KMS-11 (cell line): ENCODE measurements at regions not wholly inside any gene's neighbourhood (a gene's known extent, or its start where the extent isn't known, plus 50 kb on each side); places are given as distances from the start of the nearest gene placed in this dataset.

Experiments used
- H2AFZ ChIP-seq: fragments of 200-600 bp; sonication (generic); 2 replicates; pipeline ENCODE4 v1.6.1; 2016; ENCODE audit warnings: antibody characterized with exemption, mixed run types, low read depth
- H3K27ac ChIP-seq: fragments of 200-600 bp; sonication (generic); 2 replicates; pipeline ENCODE4 v1.6.1; 2016; ENCODE audit warnings: mild to moderate bottlenecking, mixed run types
- H3K27me3 ChIP-seq: fragments of 200-600 bp; sonication (generic); 2 replicates; pipeline ENCODE4 v1.6.1; 2017; ENCODE audit warnings: mild to moderate bottlenecking, low read depth, mixed run types, moderate library complexity; ENCODE audit not compliant: insufficient read depth
- H3K36me3 ChIP-seq: fragments of 200-600 bp; sonication (generic); 2 replicates; pipeline ENCODE4 v1.6.1; 2017; ENCODE audit warnings: mild to moderate bottlenecking, mixed run types; ENCODE audit not compliant: insufficient read depth
- H3K4me1 ChIP-seq: fragments of 200-600 bp; sonication (generic); 2 replicates; pipeline ENCODE4 v1.6.1; 2016; ENCODE audit warnings: mild to moderate bottlenecking, low read depth, mixed run types; ENCODE audit not compliant: poor library complexity, severe bottlenecking
- H3K4me2 ChIP-seq: fragments of 200-600 bp; sonication (generic); 2 replicates; pipeline ENCODE4 v1.7.0; 2016; ENCODE audit warnings: mild to moderate bottlenecking, mixed run types
- H3K4me3 ChIP-seq: fragments of 200-600 bp; sonication (generic); IDR thresholded peaks from 2 replicates; pipeline ENCODE4 v1.6.1; 2017; ENCODE audit warnings: low read depth, low read length, mixed read lengths; ENCODE audit not compliant: insufficient read depth
- H3K79me2 ChIP-seq: fragments of 200-600 bp; sonication (generic); 2 replicates; pipeline ENCODE4 v1.6.1; 2016; ENCODE audit warnings: low read depth, mixed run types; ENCODE audit not compliant: insufficient read depth
- H3K9ac ChIP-seq: fragments of 200-600 bp; sonication (generic); 2 replicates; pipeline ENCODE4 v1.6.1; 2016; ENCODE audit warnings: mild to moderate bottlenecking, mixed run types
- H4K20me1 ChIP-seq: fragments of 200-600 bp; sonication (generic); 2 replicates; pipeline ENCODE4 v1.6.1; 2016; ENCODE audit warnings: mild to moderate bottlenecking, mixed run types; ENCODE audit not compliant: insufficient read depth
- TF ChIP-seq, protein P1 (sequence below): fragments of 200-600 bp; sonication (generic); conservative IDR thresholded peaks from 2 replicates; pipeline ENCODE4 v1.6.1; 2017; ENCODE audit warnings: low read depth, mild to moderate bottlenecking, antibody characterized with exemption, low read length, moderate library complexity, mixed read lengths

- H3K27ac ChIP-seq, result no peak overlapping the region
- H4K20me1 ChIP-seq, result no peaks in the 10 kb centered on the region
- H3K4me3 ChIP-seq, result no peak overlapping the region
- no peaks in the 10 kb centered on the region for H3K36me3 ChIP-seq
- H2AFZ ChIP-seq, result no peak overlapping the region
- H3K4me2 ChIP-seq, result no peak overlapping the region
- no peaks in the 10 kb centered on the region for H3K27me3 ChIP-seq
- H3K4me1 ChIP-seq, result no peaks in the 10 kb centered on the region
- no peak overlapping the region for H3K9ac ChIP-seq
- TF ChIP-seq, protein P1, sequence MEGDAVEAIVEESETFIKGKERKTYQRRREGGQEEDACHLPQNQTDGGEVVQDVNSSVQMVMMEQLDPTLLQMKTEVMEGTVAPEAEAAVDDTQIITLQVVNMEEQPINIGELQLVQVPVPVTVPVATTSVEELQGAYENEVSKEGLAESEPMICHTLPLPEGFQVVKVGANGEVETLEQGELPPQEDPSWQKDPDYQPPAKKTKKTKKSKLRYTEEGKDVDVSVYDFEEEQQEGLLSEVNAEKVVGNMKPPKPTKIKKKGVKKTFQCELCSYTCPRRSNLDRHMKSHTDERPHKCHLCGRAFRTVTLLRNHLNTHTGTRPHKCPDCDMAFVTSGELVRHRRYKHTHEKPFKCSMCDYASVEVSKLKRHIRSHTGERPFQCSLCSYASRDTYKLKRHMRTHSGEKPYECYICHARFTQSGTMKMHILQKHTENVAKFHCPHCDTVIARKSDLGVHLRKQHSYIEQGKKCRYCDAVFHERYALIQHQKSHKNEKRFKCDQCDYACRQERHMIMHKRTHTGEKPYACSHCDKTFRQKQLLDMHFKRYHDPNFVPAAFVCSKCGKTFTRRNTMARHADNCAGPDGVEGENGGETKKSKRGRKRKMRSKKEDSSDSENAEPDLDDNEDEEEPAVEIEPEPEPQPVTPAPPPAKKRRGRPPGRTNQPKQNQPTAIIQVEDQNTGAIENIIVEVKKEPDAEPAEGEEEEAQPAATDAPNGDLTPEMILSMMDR, result no peak
- H3K79me2 ChIP-seq, result no peaks in the 10 kb centered on the region
Measured at GRCh38 chr12:105555556-105556295, 225.2 kb downstream of the C12orf75 start.

- TF ChIP-seq, protein P1, result no peak
- Histone ChIP-seq H3K4me1 (no peaks in the 10 kb centered on the region), H2AFZ (no peak overlapping the region)
Measured at GRCh38 chr12:105559310-105559709, 228.8 kb downstream of the C12orf75 start.

DNA sequence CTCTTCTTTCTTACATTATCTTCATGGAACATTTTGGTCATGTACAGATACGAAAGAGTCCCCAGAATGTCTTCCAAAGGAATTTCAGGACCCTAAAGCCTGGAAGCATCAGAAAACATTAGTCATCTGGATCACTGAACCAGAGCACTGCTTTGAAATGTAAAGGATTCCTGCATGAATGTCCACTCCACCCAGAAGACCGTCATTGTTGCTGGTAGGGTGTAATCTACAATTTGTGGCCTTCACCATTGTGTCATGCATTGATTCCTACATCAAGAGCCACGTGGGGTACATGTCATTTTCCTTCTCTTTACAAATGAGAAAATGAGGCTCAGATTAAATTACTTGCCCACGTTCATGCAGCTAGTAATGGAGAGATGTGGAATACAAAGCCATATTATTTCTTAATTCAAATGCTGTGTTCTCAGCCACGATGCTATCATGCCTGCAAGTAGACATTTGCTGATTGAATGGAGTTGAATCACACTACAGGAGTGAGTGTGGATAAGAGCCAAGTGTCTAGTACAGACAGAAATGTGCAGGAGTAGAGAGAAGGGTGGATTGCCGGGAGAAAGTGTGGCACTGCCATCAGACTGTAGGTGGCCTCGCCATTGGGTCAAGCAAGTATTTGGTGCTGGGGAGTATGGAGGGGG lies 231.2 kb downstream of the C12orf75 start:
- Histone ChIP-seq H2AFZ (no peak overlapping the region), H3K27me3 (no peaks in the 10 kb centered on the region), H3K4me3 (no peak overlapping the region), H3K27ac (no peak overlapping the region), H3K79me2 (no peaks in the 10 kb centered on the region), H3K9ac (no peak overlapping the region), H3K36me3 (no peaks in the 10 kb centered on the region), H3K4me2 (no peak overlapping the region), H3K4me1 (no peaks in the 10 kb centered on the region), H4K20me1 (no peaks in the 10 kb centered on the region)
- TF ChIP-seq, protein P1, result no peak

More at GRCh38 chr12:105559310-105559709, 228.8 kb downstream of the C12orf75 start:
- Histone ChIP-seq H3K36me3 (no peaks in the 10 kb centered on the region), H3K4me3 (no peak overlapping the region), H3K27me3 (no peaks in the 10 kb centered on the region), H3K4me2 (no peak overlapping the region), H4K20me1 (no peaks in the 10 kb centered on the region), H3K27ac (no peak overlapping the region), H3K79me2 (no peaks in the 10 kb centered on the region), H3K9ac (no peak overlapping the region)

- H3K79me2 ChIP-seq, result no peaks in the 10 kb centered on the region
- no peaks in the 10 kb centered on the region for H4K20me1 ChIP-seq
- H3K9ac ChIP-seq, result no peak overlapping the region
- no peak overlapping the region for H2AFZ ChIP-seq
- H3K27ac ChIP-seq, result no peak overlapping the region
- H3K4me1 ChIP-seq, result no peaks in the 10 kb centered on the region
- H3K4me2 ChIP-seq, result no peak overlapping the region
- H3K4me3 ChIP-seq, result no peak overlapping the region
- TF ChIP-seq, protein P1, result no peak
- no peaks in the 10 kb centered on the region for H3K27me3 ChIP-seq
- no peaks in the 10 kb centered on the region for H3K36me3 ChIP-seq
Measured at GRCh38 chr12:105562199-105562971, 231.9 kb downstream of the C12orf75 start.
